ENCODE measurements at regions not wholly inside any gene's neighbourhood (a gene's known extent, or its start where the extent isn't known, plus 50 kb on each side); places are given as distances from the start of the nearest gene placed in this dataset.

- Histone ChIP-seq H3K4me2 (no peak overlapping the region), H3K9ac (no peak overlapping the region), H3F3A (replicated peaks; ENCODE audit: insufficient read depth) (no peaks in the 10 kb centered on the region), H3K27me3 (ENCODE audit: insufficient read depth) (no peaks in the 10 kb centered on the region), H3K36me3 (replicated peaks in 1 of 2; ENCODE audit: control insufficient read depth in 1 of 2, insufficient read depth in 2 of 2, low read length in 1 of 2) (no peaks in the 10 kb centered on the region), H3K79me2 (ENCODE audit: insufficient read depth) (no peaks in the 10 kb centered on the region), H3K4me1 (ENCODE audit: control insufficient read depth in 1 of 2, insufficient read depth in 2 of 2, low read depth in 1 of 2, low read length in 1 of 2) (peaks cover 0 to 6% of the 10 kb centered on the region in 2 experiments; a peak in 1 of 4 replicates), H3K9me2 (no peaks in the 10 kb centered on the region), H3K9me3 (no peaks in the 10 kb centered on the region), H2AFZ (ENCODE audit: low read depth) (no peak overlapping the region), H4K20me1 (ENCODE audit: insufficient read depth) (no peaks in the 10 kb centered on the region), H3K4me3 (ENCODE audit: low read depth in 2 of 2, low read length in 1 of 2) (no peak overlapping the region), H3K27ac (ENCODE audit: low read depth in 2 of 2, low read length in 1 of 2) (no peak overlapping the region)
- WGBS (ENCODE audit: low lambda C conversion rate), result 57% methylated on average over 2 of the region's 2 CpGs
- CTCF ChIA-PET, result interaction anchor here (1.5 to 2.5 kb wide), 2 partner anchors 12 to 1392 kb away, joined by 3 to 12 read pairs; no protein-coding TSS in a partner anchor
- POLR2A ChIA-PET, result no interaction called here
- no peak for DNase-seq
- TF ChIP-seq TEAD4 (IDR thresholded peaks at IDR 0.05; ENCODE audit: borderline replicate concordance, insufficient read depth) (no peak), RAD21 (IDR thresholded peaks at IDR 0.05; ENCODE audit: low read length) (no peak), TAF1 (IDR thresholded peaks at IDR 0.05; ENCODE audit: borderline replicate concordance, low read depth, low read length) (no peak), POLR2AphosphoS5 (IDR thresholded peaks at IDR 0.05; ENCODE audit: low read depth, low read length) (no peak), REST (IDR thresholded peaks at IDR 0.05; ENCODE audit: low read depth, low read length) (no peak), USF1 (IDR thresholded peaks at IDR 0.05; ENCODE audit: borderline replicate concordance, low read depth) (no peak), JUND (IDR thresholded peaks at IDR 0.05) (no peak), ELF1 (IDR thresholded peaks at IDR 0.05) (no peak), CHD2 (IDR thresholded peaks at IDR 0.05; ENCODE audit: low read length, partially characterized antibody) (no peak), SIN3A (IDR thresholded peaks at IDR 0.05; ENCODE audit: borderline replicate concordance, low read depth, low read length) (no peak), RXRA (IDR thresholded peaks at IDR 0.05; ENCODE audit: borderline replicate concordance, low read depth) (no peak), RCOR1 (IDR thresholded peaks at IDR 0.05; ENCODE audit: low read length) (no peak), NRF1 (IDR thresholded peaks at IDR 0.05; ENCODE audit: low read depth, low read length) (no peak), IRF3 (IDR thresholded peaks at IDR 0.05; ENCODE audit: low read depth, low read length) (no peak), GATA2 (CRISPR knock-in tag; IDR thresholded peaks at IDR 0.05) (no peak)
These were observed 121.8 kb upstream of the ATP11B start for GRCh38 chr3:182671541-182671940.

All from SK-N-SH (cell line).